ENCODE measurements at regions not wholly inside any gene's neighbourhood (a gene's known extent, or its start where the extent isn't known, plus 50 kb on each side); places are given as distances from the start of the nearest gene placed in this dataset.
"Not testable (repeated sequence)": the region's sequence is repeated elsewhere in the genome, so short reads cannot be mapped to it uniquely, and the experiment has no call there.

- no peak overlapping the region for H3K27ac ChIP-seq
- no peaks in the 10 kb centered on the region for H3K27me3 ChIP-seq (replicated peaks; ENCODE audit: insufficient read depth)
- no peaks in the 10 kb centered on the region for H3K36me3 ChIP-seq
- ATAC-seq (ENCODE audit: insufficient number of reproducible peaks, low FRiP score, low read depth) = no peak
- TF ChIP-seq CTCF (IDR thresholded peaks at IDR 0.05) = no peak
- no peaks in the 10 kb centered on the region for H3K4me1 ChIP-seq (ENCODE audit: control insufficient read depth in 1 of 2, low read depth in 2 of 2)
- H3K9me3 ChIP-seq = no peaks in the 10 kb centered on the region
- DNase-seq (ENCODE audit: low spot score) = no peak
- no peak overlapping the region for H3K4me3 ChIP-seq
Measured at GRCh38 chr13:69616396-69616795, 491.2 kb upstream of the ATXN8OS start.

GRCh38 chr13:69615055-69615454 lies 492.6 kb upstream of the ATXN8OS start:
- H3K36me3 ChIP-seq; ATAC-seq (ENCODE audit: insufficient number of reproducible peaks, low FRiP score, low read depth); H3K4me3 ChIP-seq; H3K9me3 ChIP-seq; H3K27ac ChIP-seq; H3K27me3 ChIP-seq (replicated peaks; ENCODE audit: insufficient read depth); DNase-seq (ENCODE audit: low spot score); H3K4me1 ChIP-seq (ENCODE audit: control insufficient read depth in 1 of 2, low read depth in 2 of 2): not testable (repeated sequence)

GRCh38 chr13:69604698-69605097 lies 502.9 kb upstream of the ATXN8OS start:
- Histone ChIP-seq H3K36me3 (no peaks in the 10 kb centered on the region), H3K4me3 (no peak overlapping the region), H3K27ac (no peak overlapping the region), H3K9me3 (no peaks in the 10 kb centered on the region), H3K27me3 (replicated peaks; ENCODE audit: insufficient read depth) (no peaks in the 10 kb centered on the region), H3K4me1 (ENCODE audit: control insufficient read depth in 1 of 2, low read depth in 2 of 2) (no peaks in the 10 kb centered on the region)
- ATAC-seq (ENCODE audit: insufficient number of reproducible peaks, low FRiP score, low read depth) (no peak), DNase-seq (ENCODE audit: low spot score) (no peak)
- TF ChIP-seq CTCF (IDR thresholded peaks at IDR 0.05) = no peak

- no peaks in the 10 kb centered on the region for H3K9me3 ChIP-seq
- no peaks in the 10 kb centered on the region for H3K27me3 ChIP-seq (replicated peaks; ENCODE audit: insufficient read depth)
- H3K27ac ChIP-seq = no peak overlapping the region
- TF ChIP-seq CTCF (IDR thresholded peaks at IDR 0.05) = no peak
- ATAC-seq (ENCODE audit: insufficient number of reproducible peaks, low FRiP score, low read depth) (no peak), DNase-seq (ENCODE audit: low spot score) (no peak)
- H3K4me1 ChIP-seq (ENCODE audit: control insufficient read depth in 1 of 2, low read depth in 2 of 2) = no peaks in the 10 kb centered on the region
- no peaks in the 10 kb centered on the region for H3K36me3 ChIP-seq
- no peak overlapping the region for H3K4me3 ChIP-seq
Measured at GRCh38 chr13:69603144-69603853, 504.3 kb upstream of the ATXN8OS start.

- Histone ChIP-seq H3K4me3 (no peak overlapping the region), H3K36me3 (no peaks in the 10 kb centered on the region), H3K9me3 (no peaks in the 10 kb centered on the region), H3K27ac (no peak overlapping the region), H3K27me3 (replicated peaks; ENCODE audit: insufficient read depth) (no peaks in the 10 kb centered on the region), H3K4me1 (ENCODE audit: control insufficient read depth in 1 of 2, low read depth in 2 of 2) (no peaks in the 10 kb centered on the region)
- no peak for TF ChIP-seq CTCF (IDR thresholded peaks at IDR 0.05)
- no peak for DNase-seq (ENCODE audit: low spot score)
- no peak for ATAC-seq (ENCODE audit: insufficient number of reproducible peaks, low FRiP score, low read depth)
Measured at GRCh38 chr13:69601661-69602060, 506.0 kb upstream of the ATXN8OS start.

- H3K36me3 ChIP-seq = no peaks in the 10 kb centered on the region
- no peak for ATAC-seq (ENCODE audit: insufficient number of reproducible peaks, low FRiP score, low read depth)
- H3K27me3 ChIP-seq (replicated peaks; ENCODE audit: insufficient read depth) = no peaks in the 10 kb centered on the region
- no peak for TF ChIP-seq CTCF (IDR thresholded peaks at IDR 0.05)
- no peak overlapping the region for H3K4me3 ChIP-seq
- DNase-seq (ENCODE audit: low spot score) = no peak
- no peaks in the 10 kb centered on the region for H3K9me3 ChIP-seq
- no peaks in the 10 kb centered on the region for H3K4me1 ChIP-seq (ENCODE audit: control insufficient read depth in 1 of 2, low read depth in 2 of 2)
- no peak overlapping the region for H3K27ac ChIP-seq
Measured at GRCh38 chr13:69600811-69601210, 506.8 kb upstream of the ATXN8OS start.
